K562 (cell line): ENCODE measurements at regions not wholly inside any gene's neighbourhood (a gene's known extent, or its start where the extent isn't known, plus 50 kb on each side); places are given as distances from the start of the nearest gene placed in this dataset.

Experiments used
- ATAC-seq: fragments of 200-7000 bp; cut with Tn5 transposase; 3 replicates; pipeline ENCODE4 v1.9.1; 2020; ENCODE audit warnings: moderate library complexity
- BruUV-seq: library from RNA; stranded (reverse); fragments of 400-500 nt; replicated peaks from 2 replicates; lab custom pipeline; 2021; lab: Mats Ljungman, UMichigan
- CTCF ChIA-PET: fragments of 300-600 bp; formaldehyde crosslinking; extraction: SDS; loops from one replicate; lab custom pipeline; 2021; ENCODE audit warnings: low intra/inter-chr PET ratio; lab: Yijun Ruan, JAX
- POLR2A ChIA-PET: fragments of 300-600, 350-650 bp; sonication (Branson Sonifier 250); formaldehyde crosslinking; extraction: SDS; loops from one replicate; lab custom pipeline; 2021; ENCODE audit warnings: antibody characterized with exemption, inconsistent platforms; lab: Yijun Ruan, JAX
- DNase-seq, 4 experiments: peaks; one replicate each; pipeline versions ENCODE4 v3.0.0 to v3.0.0-alpha.2; 2011 to 2018; ENCODE audit warnings: low spot score in 3 of 4, mixed read lengths in 3 of 4; ENCODE audit errors: extremely low read depth in 1 of 4
- FAIRE-seq: peaks from 2 replicates; lab custom pipeline; 2011; peaks lifted over from hg19 to GRCh38; lab: Jason Lieb, UNC
- H2AFZ ChIP-seq: 2 replicates; pipeline ENCODE4 v1.6.0; 2011; ENCODE audit warnings: low read depth, low read length, control low read depth, inconsistent platforms
- H3K27ac ChIP-seq: fragments of 200-600 bp; 3 replicates; pipeline ENCODE4 v1.8.0; 2011; ENCODE audit warnings: low read depth, mild to moderate bottlenecking, control low read depth, inconsistent platforms, low read length, moderate library complexity, mixed read lengths; ENCODE audit errors: extremely low read depth
- H3K27me3 ChIP-seq, 2 experiments: fragments of 300-600 bp in 1 of 2; 2 replicates in 1 of 2; 3 replicates in 1 of 2; pipeline versions ENCODE4 v1.6.0 to v1.8.0; 2011; ENCODE audit warnings: inconsistent platforms in 2 of 2, low read length in 2 of 2, mild to moderate bottlenecking in 1 of 2, mixed read lengths in 1 of 2, moderate library complexity in 1 of 2; ENCODE audit not compliant: control insufficient read depth in 2 of 2, insufficient read depth in 2 of 2
- H3K36me3 ChIP-seq: fragments of 300-600 bp; 3 replicates; pipeline ENCODE4 v1.8.0; 2011; ENCODE audit warnings: mild to moderate bottlenecking, low read length, inconsistent platforms; ENCODE audit not compliant: control insufficient read depth, insufficient read depth
- H3K4me1 ChIP-seq, 2 experiments: fragments of 200-600 bp in 1 of 2; replicated peaks in 1 of 2; 2 replicates in 1 of 2; 3 replicates in 1 of 2; pipeline versions ENCODE4 v1.5.1 to v1.8.0; 2011; ENCODE audit warnings: inconsistent platforms in 2 of 2, low read length in 2 of 2, mild to moderate bottlenecking in 1 of 2, mixed read lengths in 1 of 2, moderate library complexity in 1 of 2; ENCODE audit not compliant: control insufficient read depth in 2 of 2, insufficient read depth in 2 of 2
- H3K4me2 ChIP-seq: 2 replicates; pipeline ENCODE4 v1.6.1; 2011; ENCODE audit warnings: low read length, control low read depth, inconsistent platforms, mixed read lengths; ENCODE audit not compliant: insufficient read depth
- H3K4me3 ChIP-seq: fragments of 200-600 bp; sonication (generic), shearing (Covaris generic); 2 replicates; pipeline ENCODE4 v1.5.1; 2016; ENCODE audit warnings: control low read depth, inconsistent platforms
- H3K79me2 ChIP-seq: fragments of 200-600 bp; 3 replicates; pipeline ENCODE4 v1.8.0; 2011; ENCODE audit warnings: low read length, inconsistent platforms; ENCODE audit not compliant: control insufficient read depth, insufficient read depth
- H3K9ac ChIP-seq, 2 experiments: 2 replicates each; pipeline versions ENCODE4 v1.6.0 to v1.6.1; 2011; ENCODE audit warnings: low read depth in 2 of 2, low read length in 2 of 2, control low read depth in 1 of 2, inconsistent platforms in 1 of 2, mild to moderate bottlenecking in 1 of 2, mixed read lengths in 1 of 2; ENCODE audit not compliant: insufficient read depth in 1 of 2
- H3K9me1 ChIP-seq: one replicate; pipeline ENCODE4 v1.6.0; 2011; ENCODE audit warnings: inconsistent platforms, mild to moderate bottlenecking, low read length, moderate library complexity; ENCODE audit not compliant: control insufficient read depth, insufficient read depth
- H3K9me3 ChIP-seq: replicated peaks from 2 replicates; pipeline ENCODE4 v1.5.1; 2011; ENCODE audit warnings: low read depth, low read length, inconsistent platforms; ENCODE audit not compliant: control insufficient read depth, insufficient read depth
- H4K20me1 ChIP-seq: replicated peaks from 2 replicates; pipeline ENCODE4 v1.6.1; 2011; ENCODE audit warnings: low read length, inconsistent platforms, mixed read lengths; ENCODE audit not compliant: control insufficient read depth, insufficient read depth
- CHAMP1 ChIP-seq: fragments of 450-650 bp; IDR thresholded peaks from 2 replicates; pipeline ENCODE4 v1.6.1; 2016; ENCODE audit warnings: mild to moderate bottlenecking
- CTCFL ChIP-seq: IDR thresholded peaks from 2 replicates; pipeline ENCODE4 v1.6.1; 2011; ENCODE audit warnings: borderline replicate concordance, low read depth, mild to moderate bottlenecking, moderate library complexity, low read length; ENCODE audit not compliant: insufficient read depth, poor library complexity, severe bottlenecking
- GABPB1 ChIP-seq: sonication (generic); formaldehyde crosslinking; IDR thresholded peaks from 2 replicates; pipeline ENCODE4 v1.8.0; 2022; ENCODE audit warnings: mild to moderate bottlenecking, missing genetic modification reagents
- GABPB2 ChIP-seq: fragments of 250-450 bp; sonication (Bioruptor Pico); conservative IDR thresholded peaks from 2 replicates; pipeline ENCODE4 v1.5.1; 2021; ENCODE audit warnings: mild to moderate bottlenecking
- KLF13 ChIP-seq: fragments of 450-650 bp; IDR thresholded peaks from 2 replicates; pipeline ENCODE4 v1.6.1; 2016; ENCODE audit warnings: missing genetic modification characterization, low read depth, mild to moderate bottlenecking, missing compliant biosample characterization, moderate library complexity, borderline replicate concordance
- MAX ChIP-seq: sonication (generic); formaldehyde crosslinking; IDR thresholded peaks from 2 replicates; pipeline ENCODE4 v1.9.0; 2022; ENCODE audit warnings: mild to moderate bottlenecking, missing genetic modification reagents
- TEAD2 ChIP-seq: fragments of 450-650 bp; IDR thresholded peaks from 2 replicates; pipeline ENCODE4 v1.6.1; 2016; ENCODE audit warnings: missing genetic modification characterization, control low read depth, missing compliant biosample characterization
- TEAD4 ChIP-seq, 2 experiments: sonication (generic) in 1 of 2; formaldehyde crosslinking in 1 of 2; IDR thresholded peaks; 2 replicates each; pipeline versions ENCODE4 v1.6.1 to v1.8.0; 2012 to 2022; ENCODE audit warnings: borderline replicate concordance in 1 of 2, inconsistent platforms in 1 of 2, low read length in 1 of 2, mild to moderate bottlenecking in 1 of 2, missing genetic modification reagents in 1 of 2
- TRIM24 ChIP-seq, 2 experiments: fragments of 450-650 bp; IDR thresholded peaks; 2 replicates each; pipeline ENCODE4 v1.6.1; 2016
- ZBTB49 ChIP-seq: sonication (generic); formaldehyde crosslinking; IDR thresholded peaks from 2 replicates; pipeline ENCODE4 v1.8.0; 2022; ENCODE audit warnings: missing genetic modification reagents, mild to moderate bottlenecking, borderline replicate concordance
- ZNF140 ChIP-seq: fragments of 250-450 bp; sonication (Bioruptor Pico); IDR thresholded peaks from 2 replicates; pipeline ENCODE4 v1.8.0; 2021; ENCODE audit warnings: moderate library complexity, mild to moderate bottlenecking, inconsistent platforms
- ZNF143 ChIP-seq: sonication (generic); formaldehyde crosslinking; IDR thresholded peaks from 2 replicates; pipeline ENCODE4 v1.9.0; 2022; ENCODE audit warnings: mild to moderate bottlenecking, missing genetic modification reagents
- ZNF507 ChIP-seq: conservative IDR thresholded peaks from 2 replicates; pipeline ENCODE4 v1.6.1; 2017; ENCODE audit warnings: missing genetic modification characterization, missing compliant biosample characterization
- WGBS: fragments of 100-300 bp; shearing (Covaris generic); methylation state at CpG from one replicate; pipeline ENCODE4 v1.1.6; 2016; ENCODE audit warnings: low coverage, mixed read lengths; ENCODE audit not compliant: insufficient coverage; ENCODE audit errors: missing lambda C conversion rate; 5-methylcytosine and 5-hydroxymethylcytosine counted together
- in situ Hi-C: fragments of 300-500 bp; cut with MboI; formaldehyde crosslinking; loops from 4 replicates; pipeline ENCODE4 v1.15.0; 2018; ENCODE audit warnings: inconsistent platforms, mixed read lengths
- intact Hi-C: fragments of 100-400 bp; cut with micrococcal nuclease; formaldehyde crosslinking; loops from 2 replicates; pipeline ENCODE4 v1.14.2; 2022

- TF ChIP-seq ZBTB49 (CRISPR knock-in tag) = no peak
- no peak for TF ChIP-seq ZNF143 (CRISPR knock-in tag)
- no peak for TF ChIP-seq ZNF507 (tag)
Observed at GRCh38 chr1:29831500-29832117, 595.3 kb downstream of the PTPRU start (continued).

GRCh38 chr1:29830916-29831315, 594.6 kb downstream of the PTPRU start:
- H2AFZ ChIP-seq = no peak overlapping the region
- H3K27me3 ChIP-seq = peaks cover 0 to 17% of the 10 kb centered on the region in 2 experiments; a peak in 3 of 5 replicates
- no TSS peak for BruUV-seq
- TF ChIP-seq TRIM24 (IDR thresholded peaks at IDR 0.05) = no peak
- no peak for TF ChIP-seq GABPB2
- TF ChIP-seq CHAMP1 = no peak
- no peak for TF ChIP-seq ZNF140 (CRISPR knock-in tag)
- TF ChIP-seq GABPB1 (CRISPR knock-in tag) = no peak
- no peak for TF ChIP-seq CTCFL
- TF ChIP-seq TEAD2 (tag) = no peak
- TF ChIP-seq TEAD4 (IDR thresholded peaks at IDR 0.05; ENCODE audit: low read length) = no peak
- TF ChIP-seq TEAD4 (CRISPR knock-in tag; IDR thresholded peaks at IDR 0.05; ENCODE audit: borderline replicate concordance) = no peak
- no peak for TF ChIP-seq MAX (CRISPR knock-in tag)
- TF ChIP-seq KLF13 (tag) = no peak

More at GRCh38 chr1:29830916-29831315, 594.6 kb downstream of the PTPRU start:
- Histone ChIP-seq H3K9me1 (no peaks in the 10 kb centered on the region), H4K20me1 (peaks cover 7% of the 10 kb centered on the region; the same call in 1 of the 2 replicates), H3K4me1 (no peaks in the 10 kb centered on the region), H3K27ac (no peak overlapping the region), H3K4me3 (no peak overlapping the region), H3K4me2 (no peak overlapping the region), H3K9me3 (no peaks in the 10 kb centered on the region; the same call in 1 of the 2 replicates), H3K79me2 (no peaks in the 10 kb centered on the region), H3K9ac (no peak overlapping the region), H3K36me3 (no peaks in the 10 kb centered on the region)
- intact Hi-C loops = no loop called here
- DNase-seq (no peak), ATAC-seq (no peak), FAIRE-seq (no peak)
- in situ Hi-C loops = no loop called here
- ChIA-PET CTCF (no interaction called here), POLR2A (no interaction called here)
- 0% methylated on average over 7 of the region's 7 CpGs for WGBS
